Mucosa of descending colon (tissue), 1 donor: ENCODE measurements at regions not wholly inside any gene's neighbourhood (a gene's known extent, or its start where the extent isn't known, plus 50 kb on each side); places are given as distances from the start of the nearest gene placed in this dataset. TPM values are rescaled to one million over a fixed set of nuclear protein-coding genes. Genes with fewer than 3 reads are reported as not detected.

Source experiments
- microRNA-seq: library from miRNA; unstranded; fragments of <30 nt; microRNA quantifications from one replicate; pipeline ENCODE4, GENCODE V29; 2019
- donor health status: DM: no; HTN: no; CAD: no; lungs with moderate emphysema.

Small RNA genes lying in the stretch of these regions (microRNA-seq; reads per million reads assigned to microRNA genes)
- gene MIR1299 = not detected
